ENCODE measurements at regions not wholly inside any gene's neighbourhood (a gene's known extent, or its start where the extent isn't known, plus 50 kb on each side); places are given as distances from the start of the nearest gene placed in this dataset.

DNA sequence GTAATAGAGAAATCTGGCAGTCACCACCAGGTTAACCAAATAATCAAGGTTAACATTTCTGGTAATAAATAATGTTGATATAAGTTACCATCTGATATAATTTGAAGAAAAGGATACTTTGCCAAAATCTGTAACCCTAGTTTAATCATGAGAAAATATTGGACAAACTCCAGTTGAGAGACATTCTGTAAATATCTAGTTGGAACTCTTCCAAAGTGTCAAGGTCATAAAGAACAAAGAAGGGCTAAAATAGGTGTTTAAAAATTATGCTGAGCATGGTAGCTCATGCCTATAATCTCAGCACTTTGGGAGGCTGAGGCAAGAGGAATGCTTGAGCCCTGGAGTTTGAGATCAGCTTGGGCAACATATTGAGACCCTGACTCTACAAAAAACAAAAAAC, 253.3 kb downstream of the MRPS30 start:
- no peak overlapping the region for H3K27ac Mint-ChIP-seq
- no peaks in the 10 kb centered on the region for H3K27me3 Mint-ChIP-seq (ENCODE audit: low read depth, poor library complexity)
- no peaks in the 10 kb centered on the region for H3K9me3 Mint-ChIP-seq
- no peaks in the 10 kb centered on the region for H3K36me3 Mint-ChIP-seq (ENCODE audit: low read depth)
- H3K4me3 Mint-ChIP-seq, result no peak overlapping the region
- TF ChIP-seq, protein P1, sequence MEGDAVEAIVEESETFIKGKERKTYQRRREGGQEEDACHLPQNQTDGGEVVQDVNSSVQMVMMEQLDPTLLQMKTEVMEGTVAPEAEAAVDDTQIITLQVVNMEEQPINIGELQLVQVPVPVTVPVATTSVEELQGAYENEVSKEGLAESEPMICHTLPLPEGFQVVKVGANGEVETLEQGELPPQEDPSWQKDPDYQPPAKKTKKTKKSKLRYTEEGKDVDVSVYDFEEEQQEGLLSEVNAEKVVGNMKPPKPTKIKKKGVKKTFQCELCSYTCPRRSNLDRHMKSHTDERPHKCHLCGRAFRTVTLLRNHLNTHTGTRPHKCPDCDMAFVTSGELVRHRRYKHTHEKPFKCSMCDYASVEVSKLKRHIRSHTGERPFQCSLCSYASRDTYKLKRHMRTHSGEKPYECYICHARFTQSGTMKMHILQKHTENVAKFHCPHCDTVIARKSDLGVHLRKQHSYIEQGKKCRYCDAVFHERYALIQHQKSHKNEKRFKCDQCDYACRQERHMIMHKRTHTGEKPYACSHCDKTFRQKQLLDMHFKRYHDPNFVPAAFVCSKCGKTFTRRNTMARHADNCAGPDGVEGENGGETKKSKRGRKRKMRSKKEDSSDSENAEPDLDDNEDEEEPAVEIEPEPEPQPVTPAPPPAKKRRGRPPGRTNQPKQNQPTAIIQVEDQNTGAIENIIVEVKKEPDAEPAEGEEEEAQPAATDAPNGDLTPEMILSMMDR (IDR thresholded peaks at IDR 0.05), result no peak
- DNase-seq, result no peak
- no peaks in the 10 kb centered on the region for H3K4me1 Mint-ChIP-seq

DNA sequence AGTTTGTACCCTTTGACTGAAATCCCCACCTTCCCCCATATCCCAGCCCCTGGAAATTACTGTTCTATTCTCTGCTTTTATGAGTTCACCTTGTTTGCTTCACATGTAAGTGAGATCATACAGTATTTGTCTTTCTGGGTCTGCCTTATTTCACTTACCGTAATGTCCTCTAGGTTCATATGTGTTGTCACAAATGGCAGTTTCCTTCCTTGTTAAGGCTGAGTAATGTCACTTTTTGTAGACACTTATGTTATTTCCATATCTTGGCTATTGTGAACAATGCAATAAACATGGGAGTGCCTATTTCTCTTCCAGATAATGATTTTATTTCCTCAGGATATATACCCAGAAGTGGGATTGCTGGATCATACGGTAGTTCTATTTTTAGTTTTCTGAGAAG, 272.3 kb downstream of the MRPS30 start:
- Mint-ChIP-seq H3K27me3 (ENCODE audit: low read depth, poor library complexity) (no peaks in the 10 kb centered on the region), H3K9me3 (no peaks in the 10 kb centered on the region), H3K27ac (no peak overlapping the region), H3K4me1 (no peaks in the 10 kb centered on the region), H3K4me3 (no peak overlapping the region), H3K36me3 (ENCODE audit: low read depth) (no peaks in the 10 kb centered on the region)
- TF ChIP-seq, protein P1 (IDR thresholded peaks at IDR 0.05), result no peak
- no peak for DNase-seq

DNA sequence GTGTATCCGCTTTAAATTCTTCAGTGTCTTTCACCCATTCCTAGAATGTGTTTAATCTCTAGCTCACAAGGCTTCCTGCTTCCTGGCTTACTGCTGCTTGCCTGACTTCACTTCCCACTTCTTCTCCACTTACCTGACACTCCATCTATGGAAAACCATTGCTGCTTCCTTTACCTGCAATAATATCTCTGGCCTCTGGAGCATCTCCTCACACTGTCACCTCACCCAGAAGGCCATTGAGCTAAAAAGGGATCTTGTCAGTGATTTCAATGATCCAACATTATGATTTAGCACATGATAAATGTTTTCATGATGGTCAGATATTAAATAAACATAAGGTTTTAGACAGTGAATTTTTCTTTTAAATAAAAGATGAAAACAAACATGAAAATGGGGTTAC, 281.1 kb downstream of the MRPS30 start:
- TF ChIP-seq, protein P1 (IDR thresholded peaks at IDR 0.05), result no peak
- Mint-ChIP-seq H3K27me3 (ENCODE audit: low read depth, poor library complexity) (peaks cover 3% of the 10 kb centered on the region), H3K4me3 (no peak overlapping the region), H3K4me1 (no peaks in the 10 kb centered on the region), H3K36me3 (ENCODE audit: low read depth) (no peaks in the 10 kb centered on the region), H3K27ac (no peak overlapping the region), H3K9me3 (no peaks in the 10 kb centered on the region)
- no peak for DNase-seq

DNA sequence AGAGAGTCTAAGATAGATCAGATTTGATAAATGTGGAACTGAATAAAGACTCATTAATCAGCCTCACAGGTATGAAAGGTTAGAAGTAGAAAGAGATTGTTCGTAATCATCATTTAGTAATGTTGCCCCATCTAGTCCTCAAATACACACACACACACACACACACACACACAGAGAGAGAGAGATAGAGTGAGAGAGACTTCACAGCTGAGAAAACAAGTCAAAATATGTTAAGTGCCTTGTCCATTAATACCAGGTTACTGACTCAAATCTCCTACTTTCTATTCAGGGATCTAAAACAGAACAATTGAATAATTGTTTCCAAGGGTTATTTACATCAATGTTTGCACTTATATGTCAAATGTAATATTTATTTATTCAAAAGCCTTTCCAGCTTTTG, 284.6 kb downstream of the MRPS30 start:
- no peaks in the 10 kb centered on the region for H3K9me3 Mint-ChIP-seq
- no peak for DNase-seq
- H3K36me3 Mint-ChIP-seq (ENCODE audit: low read depth), result no peaks in the 10 kb centered on the region
- H3K27ac Mint-ChIP-seq, result no peak overlapping the region
- H3K27me3 Mint-ChIP-seq (ENCODE audit: low read depth, poor library complexity), result peaks cover 3% of the 10 kb centered on the region
- no peaks in the 10 kb centered on the region for H3K4me1 Mint-ChIP-seq
- H3K4me3 Mint-ChIP-seq, result no peak overlapping the region
- TF ChIP-seq, protein P1 (IDR thresholded peaks at IDR 0.05), result no peak

DNA sequence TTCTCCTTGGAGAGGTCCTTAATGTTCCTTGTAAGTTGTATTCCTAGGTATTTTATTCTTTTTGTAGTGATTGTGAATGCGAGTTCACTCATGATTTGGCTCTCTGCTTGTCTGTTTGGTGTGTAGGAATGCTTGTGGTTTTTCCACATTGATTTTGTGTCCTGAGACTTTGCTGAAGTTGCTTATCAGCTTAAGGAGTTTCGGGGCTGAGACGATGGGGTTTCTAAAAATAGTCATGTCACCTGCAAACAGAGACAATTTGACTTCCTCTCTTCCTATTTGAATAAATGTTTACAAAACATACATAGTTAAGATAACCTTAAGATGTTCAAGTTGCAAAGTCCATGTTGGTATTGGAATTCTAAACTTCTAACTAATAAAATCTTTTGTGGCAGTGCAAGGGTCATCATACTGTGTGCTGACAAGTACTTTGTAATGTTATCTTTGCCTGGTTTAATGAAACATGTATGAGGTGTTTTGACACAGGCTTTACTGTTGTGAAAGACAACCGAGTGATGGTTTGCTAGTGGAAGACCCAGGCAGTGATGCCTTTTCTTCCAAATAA, 286.2 kb downstream of the MRPS30 start:
- Mint-ChIP-seq H3K4me3 (no peak overlapping the region), H3K36me3 (ENCODE audit: low read depth) (no peaks in the 10 kb centered on the region), H3K27ac (no peak overlapping the region), H3K27me3 (ENCODE audit: low read depth, poor library complexity) (peaks cover 3% of the 10 kb centered on the region), H3K9me3 (no peaks in the 10 kb centered on the region), H3K4me1 (no peaks in the 10 kb centered on the region)
- TF ChIP-seq, protein P1 (IDR thresholded peaks at IDR 0.05), result no peak
- no peak for DNase-seq

DNA sequence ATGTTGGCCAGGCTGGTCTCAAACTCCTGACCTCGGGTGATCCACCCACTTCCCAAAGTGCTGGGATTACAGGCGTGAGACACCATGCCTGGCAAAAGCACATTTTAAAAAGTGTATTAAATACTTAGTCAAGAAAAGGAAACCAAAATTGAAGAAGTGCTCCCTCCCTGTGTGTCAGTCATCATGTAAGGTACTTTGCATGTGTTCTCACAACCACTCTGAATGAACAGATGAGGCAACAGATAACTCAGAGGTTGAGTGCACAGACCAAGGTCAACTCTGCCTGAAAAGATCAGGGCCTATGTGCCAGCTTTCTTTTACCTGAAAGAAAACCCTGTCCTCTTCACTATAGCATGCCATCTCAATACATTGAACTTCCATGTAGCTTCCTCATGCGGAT, 289.7 kb downstream of the MRPS30 start:
- Mint-ChIP-seq H3K27me3 (ENCODE audit: low read depth, poor library complexity) (no peaks in the 10 kb centered on the region), H3K27ac (no peak overlapping the region), H3K36me3 (ENCODE audit: low read depth) (no peaks in the 10 kb centered on the region), H3K4me3 (no peak overlapping the region), H3K9me3 (no peaks in the 10 kb centered on the region), H3K4me1 (no peaks in the 10 kb centered on the region)
- TF ChIP-seq, protein P1 (IDR thresholded peaks at IDR 0.05), result no peak
- DNase-seq, result no peak
